GM21381 (cell line): ENCODE measurements at regions not wholly inside any gene's neighbourhood (a gene's known extent, or its start where the extent isn't known, plus 50 kb on each side); places are given as distances from the start of the nearest gene placed in this dataset.
"Not testable (repeated sequence)": the region's sequence is repeated elsewhere in the genome, so short reads cannot be mapped to it uniquely, and the experiment has no call there.

ENCODE experiments used
- ATAC-seq: cut with Tn5 transposase; IDR thresholded peaks from one replicate; pipeline ENCODE4 v1.9.1; 2021; ENCODE audit warnings: mild to moderate bottlenecking, moderate library complexity; ENCODE audit not compliant: unreplicated experiment

DNA sequence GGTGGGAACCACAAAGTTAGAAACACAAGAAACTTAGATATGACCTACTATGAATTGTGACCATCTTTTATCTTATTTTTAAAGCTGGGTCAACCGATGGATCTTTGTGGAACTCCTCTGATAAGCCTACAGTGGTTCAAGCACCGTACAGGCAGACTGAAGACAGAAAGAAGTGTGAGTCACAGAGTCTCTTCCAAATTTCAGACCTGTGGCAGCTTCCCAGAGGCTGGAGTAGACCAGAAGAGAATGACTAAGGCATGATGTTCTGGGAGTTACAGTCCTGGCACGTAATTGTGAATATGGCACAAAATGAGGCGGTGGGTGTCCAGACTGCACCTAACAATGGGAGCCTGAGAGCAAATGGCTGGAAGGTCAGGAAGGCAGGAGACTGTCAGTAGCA, 70.0 kb downstream of the LMO4 start:
- ATAC-seq: no peak

DNA sequence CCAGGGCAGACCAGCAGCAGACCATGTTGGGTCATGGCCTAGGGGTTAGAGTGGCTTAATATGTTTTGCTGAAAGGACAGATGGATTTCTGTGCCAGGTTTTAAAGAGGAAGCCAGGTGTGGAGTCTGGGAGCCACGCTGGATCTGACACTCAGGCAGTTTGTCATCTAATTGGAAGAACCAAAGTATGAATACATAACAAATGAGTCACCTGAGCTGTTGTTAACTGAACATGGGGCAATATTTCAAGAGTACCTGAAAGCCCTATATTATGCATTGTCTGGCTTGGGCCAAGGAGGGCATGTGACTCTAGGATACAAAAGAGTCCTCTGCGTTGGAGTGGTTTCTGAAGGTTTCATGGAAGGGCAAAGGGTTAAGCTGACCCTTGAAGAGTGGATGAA, 70.6 kb downstream of the LMO4 start:
- ATAC-seq: no peak

DNA sequence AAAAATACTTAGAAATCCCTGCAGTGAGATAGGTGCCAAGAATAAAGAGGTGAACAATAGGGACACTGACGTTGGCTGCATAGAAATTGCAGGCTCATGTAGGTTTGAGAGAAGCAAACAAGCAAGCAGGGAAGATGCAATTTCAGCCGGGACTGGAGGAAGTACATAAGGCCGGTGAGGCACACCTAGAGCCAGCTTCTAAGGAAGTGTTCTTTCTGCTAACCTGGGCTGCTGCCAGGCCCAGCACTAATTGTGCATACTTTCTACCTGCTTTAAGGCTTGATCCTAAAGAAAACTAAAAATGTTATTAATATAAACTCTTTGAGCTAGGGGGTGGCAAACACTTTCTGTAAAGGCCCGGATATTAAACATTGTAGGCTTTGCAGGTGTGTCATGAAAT, 71.0 kb downstream of the LMO4 start:
- no peak for ATAC-seq

DNA sequence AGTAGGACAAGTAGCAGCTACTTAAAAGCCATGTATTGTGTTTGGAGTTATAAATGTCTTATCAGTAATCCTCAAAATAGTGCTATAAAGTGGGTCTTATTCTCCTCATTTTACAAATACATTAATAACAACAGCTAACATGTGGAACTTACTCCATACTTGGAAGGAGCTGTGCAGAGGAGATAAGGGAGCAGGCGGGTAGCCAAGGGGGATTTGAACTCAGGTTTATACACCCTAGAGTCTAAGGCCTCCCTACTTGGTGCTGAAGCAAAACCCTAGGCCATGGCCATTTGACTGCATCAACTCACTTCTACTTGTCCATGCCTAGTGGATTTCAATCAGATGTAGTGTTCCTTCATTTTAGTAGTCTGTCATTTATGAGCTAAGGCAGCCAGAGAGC, 72.1 kb downstream of the LMO4 start:
- ATAC-seq: no peak

DNA sequence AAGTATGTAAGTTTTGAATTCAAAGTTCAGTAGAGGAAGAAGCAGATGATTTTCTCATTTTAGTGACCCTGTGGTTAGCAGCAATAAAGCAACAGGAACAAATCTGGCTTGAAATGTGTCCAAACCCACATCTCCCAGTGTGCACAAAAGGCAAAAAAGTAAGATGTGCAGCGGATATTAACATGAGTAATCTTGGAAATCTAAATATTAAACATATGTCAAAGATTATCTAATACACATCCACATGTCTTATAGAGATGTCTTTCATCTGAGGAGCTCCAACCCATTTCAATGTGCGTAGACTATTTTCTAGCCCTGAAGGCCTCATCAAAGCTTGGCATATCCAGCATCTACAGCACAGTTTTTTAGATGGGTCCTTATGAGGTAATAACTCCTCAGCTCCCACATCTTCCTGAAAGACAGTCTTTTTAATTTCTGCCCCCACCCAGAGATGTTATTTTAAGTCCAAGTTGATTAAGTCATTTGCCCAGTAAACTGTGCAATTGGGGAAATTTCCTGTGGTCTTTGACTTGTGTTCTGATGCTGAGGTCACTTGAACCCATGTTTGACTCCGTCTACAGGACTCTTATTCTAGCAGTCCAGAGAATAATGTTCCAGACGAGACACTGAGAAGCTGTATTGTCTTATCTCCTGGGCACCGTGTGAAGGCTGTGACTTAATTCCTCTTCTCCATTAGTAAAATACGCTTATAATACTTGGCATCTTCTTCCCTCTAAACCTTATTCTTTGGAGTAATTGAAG, 73.7 kb downstream of the LMO4 start:
- no peak for ATAC-seq

DNA sequence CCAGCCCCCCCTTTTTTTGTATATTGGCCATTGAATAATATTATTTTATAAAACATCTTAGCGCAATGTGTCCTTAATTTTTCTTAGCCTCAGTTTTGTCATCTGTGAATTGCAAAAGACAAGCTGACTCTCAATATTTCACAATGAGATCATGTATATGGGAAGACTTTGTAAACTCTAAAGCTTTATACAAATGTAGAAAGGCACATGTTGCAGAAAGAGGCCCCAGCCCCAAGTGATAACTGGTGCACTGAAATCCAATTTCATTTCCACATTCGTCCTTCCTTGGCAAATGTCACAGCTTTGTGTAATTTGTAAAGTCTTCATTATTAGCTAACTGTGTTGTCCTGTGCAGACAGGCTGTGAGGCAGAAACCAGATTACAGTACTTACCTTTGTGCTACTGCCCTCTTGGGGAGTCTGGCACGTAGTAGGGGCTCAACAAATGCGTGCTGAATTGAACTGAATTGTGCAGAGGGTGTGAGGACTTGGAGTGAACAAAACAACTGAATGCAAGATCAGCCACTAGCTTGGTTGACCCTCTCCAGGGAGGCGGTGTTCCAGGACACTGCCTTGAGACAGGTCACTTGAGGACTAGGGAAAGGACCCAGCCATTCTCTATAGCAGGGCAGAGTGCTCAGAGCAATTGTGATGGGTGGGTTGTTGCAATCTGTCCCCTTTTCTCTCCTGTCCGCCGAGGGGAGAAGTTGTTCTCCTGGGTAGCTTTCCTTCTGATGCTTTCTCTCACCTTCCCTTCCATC, 74.6 kb downstream of the LMO4 start:
- no peak for ATAC-seq

DNA sequence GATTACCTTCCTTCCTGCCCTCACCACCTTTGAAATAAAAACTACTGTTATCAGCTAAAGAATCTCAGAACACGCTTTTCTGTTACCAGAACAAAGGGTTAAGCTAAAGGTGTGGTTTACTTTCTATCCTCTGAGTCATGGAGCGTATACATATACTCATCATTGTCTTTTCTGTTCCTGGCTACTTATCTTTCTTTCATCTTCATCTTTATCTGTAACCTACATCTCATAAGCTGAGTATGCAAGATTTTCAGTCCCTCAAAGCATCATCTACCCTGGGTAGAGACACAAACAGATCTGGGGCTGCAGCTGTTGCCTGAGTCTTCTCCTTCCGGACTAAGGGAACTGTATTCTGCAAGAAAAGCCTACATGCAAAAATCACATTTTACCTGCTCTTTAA, 75.6 kb downstream of the LMO4 start:
- no peak for ATAC-seq

DNA sequence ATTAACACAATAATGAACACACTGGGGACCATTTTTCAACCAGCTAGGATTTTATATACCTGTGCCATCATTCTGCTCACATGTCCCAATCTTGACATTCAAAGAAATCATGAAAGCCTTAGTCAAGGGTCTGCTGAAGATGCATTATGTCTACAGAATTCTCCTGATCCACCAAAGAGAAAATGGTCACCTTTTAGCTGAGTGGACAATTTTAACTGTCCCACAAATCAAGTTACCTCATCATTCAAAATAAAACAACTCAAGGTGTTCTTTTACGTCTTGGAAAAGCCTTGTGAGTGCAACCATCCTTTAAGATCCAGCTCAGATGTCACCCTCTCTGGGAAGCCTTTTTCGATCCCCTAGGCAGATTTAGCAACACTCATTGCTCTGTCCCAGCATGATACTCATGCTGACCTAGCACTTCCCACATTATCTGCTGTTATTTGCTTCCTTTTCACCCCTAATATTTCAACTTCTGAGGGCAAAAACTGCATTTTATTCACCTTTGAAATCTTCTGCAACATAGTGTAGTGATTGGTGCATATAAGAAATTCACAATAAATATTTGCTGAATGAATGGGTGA, 80.1 kb downstream of the LMO4 start:
- ATAC-seq: no peak

DNA sequence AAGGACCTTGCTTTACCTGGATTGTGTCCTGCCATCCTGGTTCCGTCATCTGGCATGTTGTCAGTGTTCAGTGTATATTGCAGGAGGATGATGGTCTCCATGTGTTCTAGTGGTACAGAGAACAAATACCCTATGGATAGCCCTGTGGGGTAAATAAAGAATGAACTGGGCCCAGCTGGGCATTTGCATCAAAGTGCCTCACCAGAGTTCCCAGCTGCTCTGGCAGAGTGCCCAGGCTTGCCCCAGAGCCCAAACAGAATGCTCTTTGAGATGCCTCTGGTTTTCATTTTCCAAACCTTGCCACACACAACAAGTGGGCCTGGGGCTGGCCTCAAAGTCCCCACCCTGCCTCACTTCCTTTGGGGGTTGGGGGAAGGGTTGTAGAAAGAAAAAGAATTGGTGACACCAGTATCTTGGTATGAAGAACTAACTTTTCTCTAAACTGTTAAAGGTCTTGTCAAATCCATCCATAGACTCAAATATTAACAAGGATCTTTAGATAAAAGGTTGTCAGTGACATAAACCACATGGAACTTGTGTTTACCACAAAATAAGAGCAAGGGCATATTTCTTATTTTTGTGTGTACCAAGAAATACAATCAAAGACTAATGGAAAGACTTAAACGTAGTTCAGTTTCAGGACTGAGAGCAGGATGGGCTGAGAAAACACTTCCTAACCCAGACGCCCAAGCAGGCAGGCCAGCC, 82.2 kb downstream of the LMO4 start:
- ATAC-seq: no peak

DNA sequence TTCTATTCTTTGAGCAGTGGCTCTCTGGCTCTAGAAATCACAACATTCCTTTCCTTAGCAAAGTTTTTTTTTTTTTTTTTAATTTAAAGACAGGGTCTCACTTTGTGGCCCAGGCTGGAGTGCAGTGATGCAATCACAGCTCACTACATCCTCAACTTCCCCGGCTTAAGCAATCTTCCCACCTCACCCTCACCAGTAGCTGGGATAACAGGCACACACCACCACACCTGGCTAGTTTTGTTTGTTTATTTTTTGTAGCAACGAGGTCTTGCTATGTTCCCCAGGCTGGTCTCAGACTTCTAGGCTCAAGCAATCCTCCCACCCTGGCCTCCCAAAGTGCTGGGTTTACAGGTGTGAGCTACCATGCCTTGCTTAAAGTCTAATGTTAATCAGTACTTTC, 85.2 kb downstream of the LMO4 start:
- ATAC-seq: not testable (repeated sequence)

DNA sequence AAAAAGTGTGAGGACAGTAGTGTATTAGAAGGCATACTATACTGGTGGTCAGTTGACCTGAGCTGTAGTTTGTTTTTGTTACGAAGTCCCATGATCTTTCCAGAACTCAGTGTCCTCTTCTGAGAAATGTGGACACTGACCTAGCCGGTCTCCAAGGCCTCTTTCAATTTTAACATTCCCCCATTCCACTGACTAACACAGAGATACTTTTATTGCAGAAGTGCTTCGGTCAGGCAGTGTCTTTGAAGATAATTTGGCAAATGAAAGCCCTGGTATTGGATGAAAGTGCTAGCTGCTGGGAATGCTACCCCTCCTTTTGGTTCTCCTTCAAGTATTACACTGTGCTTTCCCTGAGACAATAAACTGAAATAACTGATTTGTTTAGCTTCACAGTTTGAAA, 89.4 kb downstream of the LMO4 start:
- no peak for ATAC-seq

DNA sequence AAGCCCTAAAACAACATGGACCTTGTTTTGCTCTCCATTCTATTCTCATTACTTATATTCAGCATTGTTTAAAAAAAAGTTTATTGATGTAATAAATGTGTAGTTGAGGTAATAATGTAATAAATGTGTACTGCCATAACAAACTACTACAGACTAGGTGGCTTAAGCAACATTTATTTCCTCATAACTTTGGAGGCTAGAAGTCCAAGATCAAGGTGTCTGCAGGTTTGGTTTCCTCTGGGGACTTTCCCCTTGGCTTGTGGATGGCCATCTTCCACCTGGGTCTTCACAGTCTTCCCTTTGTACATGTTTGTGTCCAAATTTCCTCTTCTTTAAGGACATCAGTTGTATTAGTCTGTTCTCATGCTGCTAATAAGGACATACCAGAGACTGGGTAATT, 93.1 kb downstream of the LMO4 start:
- no peak for ATAC-seq

DNA sequence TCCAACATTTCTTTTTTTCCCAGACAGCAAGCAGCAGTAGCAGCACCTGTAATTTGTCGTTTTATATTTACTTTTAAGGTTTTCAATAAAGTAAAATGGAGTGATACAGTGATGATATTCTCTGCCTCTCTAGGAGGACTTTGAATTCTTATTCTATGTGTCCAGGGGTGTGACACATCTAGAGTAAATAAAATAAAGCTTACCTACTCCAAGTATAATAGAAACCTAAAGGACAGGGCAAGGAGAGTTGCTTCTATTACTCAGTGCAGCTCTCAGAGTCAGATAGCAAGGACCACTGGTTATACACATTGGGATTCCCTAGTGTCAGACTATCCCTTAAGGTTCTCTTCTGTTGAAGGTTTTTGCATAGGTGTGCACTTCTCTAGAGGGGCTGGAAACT, 95.9 kb downstream of the LMO4 start:
- ATAC-seq: no peak

DNA sequence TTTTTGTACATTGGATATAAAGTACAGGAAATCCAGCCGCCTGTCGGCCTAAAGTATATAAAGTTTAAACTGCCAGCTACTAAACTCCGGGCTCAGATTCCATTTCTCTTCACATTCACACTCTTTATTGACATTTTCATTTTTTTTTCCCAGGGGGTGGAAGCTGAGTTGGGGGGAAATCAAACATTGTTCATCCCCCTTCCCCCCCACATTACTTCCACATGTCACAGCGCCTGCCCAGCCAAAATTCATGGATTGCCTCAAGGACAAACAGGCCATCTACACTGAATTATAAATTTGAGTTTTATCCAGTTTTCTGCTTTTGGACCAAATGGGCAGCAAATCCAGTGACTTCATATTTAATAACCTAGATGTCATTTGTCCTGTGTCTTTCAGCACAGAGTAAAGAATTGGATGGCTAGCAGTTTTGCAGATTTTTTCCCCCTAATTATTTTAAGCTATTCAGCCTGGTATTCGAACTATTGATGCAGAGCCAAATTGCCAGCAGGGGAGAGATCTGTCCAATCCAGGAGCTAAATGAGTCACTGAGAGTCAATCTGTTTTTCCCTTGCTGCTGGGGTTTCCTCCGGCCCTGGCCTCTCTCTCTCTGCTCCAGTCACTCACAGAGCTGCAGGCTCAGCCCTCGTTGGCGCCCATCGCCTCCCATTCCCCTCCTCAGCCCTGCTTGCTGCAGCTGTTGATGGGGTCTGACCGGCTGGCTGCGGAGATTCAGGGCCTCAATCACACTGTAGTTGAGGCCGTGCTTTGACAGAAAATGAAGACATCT, 98.0 kb downstream of the LMO4 start:
- ATAC-seq: no peak

DNA sequence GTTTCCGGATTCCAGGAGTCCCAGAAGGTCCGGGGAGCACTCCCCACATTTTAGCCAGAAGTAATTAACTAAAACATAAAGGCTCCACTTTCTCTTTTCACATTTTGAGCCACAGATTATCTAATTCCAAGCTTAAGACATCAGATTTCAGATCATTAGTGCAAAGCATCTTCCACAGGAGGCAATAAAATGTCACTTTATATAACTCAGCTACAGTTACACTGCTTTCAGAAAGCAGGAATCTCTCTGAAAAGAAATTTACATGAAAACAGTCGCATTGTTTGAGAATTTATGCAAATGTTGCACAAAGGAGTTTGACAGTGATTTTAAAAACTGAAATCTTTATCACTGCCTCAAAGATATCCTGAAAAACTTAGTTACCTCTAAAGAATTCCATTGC, 99.7 kb downstream of the LMO4 start:
- no peak for ATAC-seq

DNA sequence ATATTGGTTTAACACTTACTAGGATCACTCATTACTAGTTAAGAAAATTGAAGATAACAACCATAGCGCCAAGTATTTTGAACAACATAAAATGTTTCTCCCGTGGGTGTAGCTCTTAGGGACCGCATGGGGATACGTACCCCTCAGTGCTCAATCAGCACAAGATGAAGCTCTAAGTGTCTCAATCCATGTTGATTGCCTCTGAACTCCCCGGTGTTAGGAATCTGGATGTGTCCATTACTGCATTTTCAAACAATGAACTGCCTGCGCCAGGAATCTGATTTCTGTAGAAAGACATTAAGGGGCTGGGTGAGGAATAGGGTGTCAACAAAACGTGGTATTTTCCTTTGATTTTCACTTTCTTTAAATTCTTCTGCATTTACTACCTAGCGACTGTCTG, 100.2 kb downstream of the LMO4 start:
- ATAC-seq: no peak

DNA sequence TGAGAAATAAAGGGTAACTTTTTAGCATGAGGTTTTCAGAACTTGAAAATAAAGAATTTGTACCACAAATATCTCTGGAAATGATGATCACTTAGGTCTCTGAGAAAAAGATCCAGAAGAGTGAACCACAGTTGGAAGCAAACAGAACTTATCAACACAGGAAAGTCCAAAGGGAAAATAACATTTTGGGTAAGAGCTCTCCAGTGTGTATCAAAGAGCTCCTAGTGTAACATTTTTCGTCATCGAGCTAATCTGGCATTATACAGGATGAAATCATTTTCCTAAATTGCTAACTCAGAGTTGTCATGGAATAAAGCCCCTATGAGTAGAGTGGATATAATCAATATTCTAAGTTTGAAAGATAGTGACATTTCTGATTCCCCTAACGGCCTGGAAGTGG, 104.0 kb downstream of the LMO4 start:
- no peak for ATAC-seq

DNA sequence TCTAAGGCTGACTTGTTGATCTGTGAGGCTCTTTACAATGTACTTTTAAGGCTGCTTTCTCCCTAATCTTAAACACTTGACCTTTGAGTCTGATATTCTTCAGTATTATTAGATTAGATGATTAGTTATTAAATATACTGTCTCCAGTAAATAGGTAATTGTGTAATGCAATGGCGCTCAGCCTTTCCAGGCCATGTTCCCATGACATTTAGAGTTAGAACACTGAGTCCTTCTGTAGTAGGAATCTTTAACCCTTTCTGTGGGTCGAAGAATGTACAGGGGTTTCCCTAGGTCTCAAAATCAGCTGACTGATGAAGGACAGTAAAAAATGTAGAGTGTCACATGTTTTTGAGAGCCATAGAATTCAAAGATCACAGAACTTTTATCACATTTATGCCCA, 104.4 kb downstream of the LMO4 start:
- not testable (repeated sequence) for ATAC-seq

DNA sequence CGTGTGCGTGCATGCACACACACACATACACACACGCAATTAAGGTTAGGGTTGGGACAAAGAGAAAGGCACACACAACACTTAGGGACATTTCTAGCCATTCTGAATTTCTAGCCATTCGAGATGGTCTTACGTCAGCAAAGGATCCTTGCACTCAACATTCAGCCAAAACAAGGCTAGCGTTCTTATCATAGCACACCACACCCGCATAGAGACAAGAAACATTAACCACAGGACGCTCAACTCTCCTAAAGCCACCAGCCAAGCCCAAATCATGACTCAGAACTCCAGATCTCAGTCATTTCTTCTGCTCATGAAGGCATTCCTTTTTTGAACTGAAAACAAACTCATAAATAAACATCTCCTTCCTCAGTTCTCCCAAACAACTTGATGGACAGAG, 106.8 kb downstream of the LMO4 start:
- no peak for ATAC-seq

DNA sequence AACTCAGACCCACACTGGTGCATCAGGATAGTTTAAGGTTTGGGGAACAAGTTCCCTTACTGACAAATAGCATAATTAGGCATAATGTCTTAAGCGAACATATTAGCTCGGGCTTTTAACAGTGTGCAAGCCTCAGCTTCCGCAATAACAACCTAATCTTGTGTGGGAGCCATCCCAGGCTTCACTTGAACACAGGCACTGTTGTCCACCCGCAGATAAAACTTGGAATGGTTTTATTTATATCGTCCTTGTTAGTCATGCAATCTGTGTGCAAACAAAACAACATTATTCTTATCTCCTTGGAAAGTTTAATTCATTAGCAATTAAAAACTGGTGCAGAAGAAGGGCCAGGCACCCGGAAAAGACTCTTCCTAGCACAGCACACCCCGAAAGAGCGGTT, 107.4 kb downstream of the LMO4 start:
- not testable (repeated sequence) for ATAC-seq

DNA sequence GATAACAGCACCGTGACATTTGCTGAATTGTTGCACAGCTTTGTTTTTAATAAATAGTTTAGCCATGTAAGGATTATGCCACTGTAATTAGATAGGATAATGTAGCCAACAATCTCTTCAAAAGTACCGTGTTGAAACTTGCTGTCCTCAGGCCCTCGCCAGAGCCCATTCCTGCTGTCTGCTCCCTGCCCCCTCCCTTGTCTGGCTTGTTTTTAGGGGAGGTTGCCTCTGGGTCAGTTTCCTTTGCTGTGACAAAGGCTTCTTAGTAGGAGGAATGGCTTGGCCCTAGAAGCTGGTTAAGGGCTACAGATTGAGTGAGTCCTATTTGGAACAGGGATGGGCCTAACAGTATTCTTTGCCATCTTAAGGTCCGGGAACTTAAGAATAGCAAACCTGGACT, 107.9 kb downstream of the LMO4 start:
- ATAC-seq: no peak
